ENCODE measurements at regions not wholly inside any gene's neighbourhood (a gene's known extent, or its start where the extent isn't known, plus 50 kb on each side); places are given as distances from the start of the nearest gene placed in this dataset.

GRCh38 chr16:51822471-51822870 lies 671.4 kb upstream of the SALL1 start:
- dilution Hi-C loops (cut with MboI; ENCODE audit: extremely low pct_ligation_motif_present, low sequenced_read_pairs) = no loop called here
- no peaks in the 10 kb centered on the region for H4K20me1 ChIP-seq (replicated peaks; ENCODE audit: control insufficient read depth, extremely low read depth, insufficient read depth, low read length)
- H2AFZ ChIP-seq (ENCODE audit: low read depth, low read length) = no peak overlapping the region
- H3K9me1 ChIP-seq (replicated peaks; ENCODE audit: control insufficient read depth, extremely low read depth, insufficient read depth, low read length) = no peaks in the 10 kb centered on the region
- BruUV-seq (replicated peaks) = no TSS peak
- intact Hi-C loops (cut with micrococcal nuclease) = no loop called here
- no peak overlapping the region for H3K27ac ChIP-seq (ENCODE audit: insufficient read depth, low read depth, low read length)
- TF ChIP-seq EZH2 (IDR thresholded peaks at IDR 0.05; ENCODE audit: borderline replicate concordance, low read depth, low read length, severe bottlenecking) = no peak
- no peaks in the 10 kb centered on the region for H3K27me3 ChIP-seq (ENCODE audit: control insufficient read depth in 2 of 2, insufficient read depth in 2 of 2, low read length in 2 of 2)
- H3K4me1 ChIP-seq (ENCODE audit: control insufficient read depth, extremely low read depth, insufficient read depth, low read length) = no peaks in the 10 kb centered on the region
- CTCF ChIA-PET = no interaction called here
- POLR2A ChIA-PET = no interaction called here
- no peak for DNase-seq (ENCODE audit: low read depth, low spot score)
- H3K79me2 ChIP-seq (ENCODE audit: control insufficient read depth, insufficient read depth, low read length) = no peaks in the 10 kb centered on the region
- FAIRE-seq = no peak
- H3K36me3 ChIP-seq (ENCODE audit: control insufficient read depth in 2 of 2, extremely low read depth in 1 of 2, insufficient read depth in 2 of 2, low read length in 2 of 2) = no peaks in the 10 kb centered on the region
- no peak overlapping the region for H3K9ac ChIP-seq (replicated peaks; ENCODE audit: extremely low read depth, insufficient read depth, low read length)
- no peak overlapping the region for H3K4me2 ChIP-seq (ENCODE audit: insufficient read depth, low read length)
- peaks cover 1% of the 10 kb centered on the region for H3K9me3 ChIP-seq (replicated peaks; ENCODE audit: control insufficient read depth, insufficient read depth, low read length)
- no peak overlapping the region for H3K4me3 ChIP-seq (replicated peaks in 1 of 3; ENCODE audit: insufficient read depth in 1 of 3, low read depth in 1 of 3, low read length in 3 of 3)

GRCh38 chr16:51821527-51821926 lies 670.5 kb upstream of the SALL1 start:
- BruUV-seq (replicated peaks) = no TSS peak
- no peaks in the 10 kb centered on the region for H3K4me1 ChIP-seq (ENCODE audit: control insufficient read depth, extremely low read depth, insufficient read depth, low read length)
- TF ChIP-seq EZH2 (IDR thresholded peaks at IDR 0.05; ENCODE audit: borderline replicate concordance, low read depth, low read length, severe bottlenecking) = no peak
- no peak for TF ChIP-seq MYC (IDR thresholded peaks at IDR 0.05; ENCODE audit: low read depth, low read length)
- TF ChIP-seq CTCF (IDR thresholded peaks at IDR 0.05; ENCODE audit: extremely low read depth in 1 of 2, insufficient read depth in 1 of 2, low read depth in 1 of 2, low read length in 2 of 2) = no peak
- TF ChIP-seq JUN (IDR thresholded peaks at IDR 0.05; ENCODE audit: borderline replicate concordance, insufficient read depth, insufficient read length, low read depth) = no peak
- no peak for TF ChIP-seq POLR2AphosphoS5 (IDR thresholded peaks at IDR 0.05; ENCODE audit: insufficient read depth, low read depth, low read length)
- no peak for TF ChIP-seq GATA2 (IDR thresholded peaks at IDR 0.05; ENCODE audit: insufficient read depth, insufficient read length, low read depth, low read length)
- no peak for TF ChIP-seq POLR2A (IDR thresholded peaks at IDR 0.05; ENCODE audit: low read depth, low read length)
- no peaks in the 10 kb centered on the region for H3K79me2 ChIP-seq (ENCODE audit: control insufficient read depth, insufficient read depth, low read length)
- H2AFZ ChIP-seq (ENCODE audit: low read depth, low read length) = no peak overlapping the region
- CTCF ChIA-PET = no interaction called here
- FAIRE-seq (no peak), DNase-seq (ENCODE audit: low read depth, low spot score) (no peak)
- H3K27me3 ChIP-seq (ENCODE audit: control insufficient read depth in 2 of 2, insufficient read depth in 2 of 2, low read length in 2 of 2) = no peaks in the 10 kb centered on the region
- H3K9me3 ChIP-seq (replicated peaks; ENCODE audit: control insufficient read depth, insufficient read depth, low read length) = peaks cover 1% of the 10 kb centered on the region
- no peak overlapping the region for H3K9ac ChIP-seq (replicated peaks; ENCODE audit: extremely low read depth, insufficient read depth, low read length)
- POLR2A ChIA-PET = no interaction called here
- dilution Hi-C loops (cut with MboI; ENCODE audit: extremely low pct_ligation_motif_present, low sequenced_read_pairs) (no loop called here), intact Hi-C loops (cut with micrococcal nuclease) (no loop called here)
- H3K27ac ChIP-seq (ENCODE audit: insufficient read depth, low read depth, low read length) = no peak overlapping the region
- H3K36me3 ChIP-seq (ENCODE audit: control insufficient read depth in 2 of 2, extremely low read depth in 1 of 2, insufficient read depth in 2 of 2, low read length in 2 of 2) = no peaks in the 10 kb centered on the region
- H3K4me2 ChIP-seq (ENCODE audit: insufficient read depth, low read length) = no peak overlapping the region
- no peaks in the 10 kb centered on the region for H3K9me1 ChIP-seq (replicated peaks; ENCODE audit: control insufficient read depth, extremely low read depth, insufficient read depth, low read length)
- H4K20me1 ChIP-seq (replicated peaks; ENCODE audit: control insufficient read depth, extremely low read depth, insufficient read depth, low read length) = no peaks in the 10 kb centered on the region
- no peak overlapping the region for H3K4me3 ChIP-seq (replicated peaks in 1 of 3; ENCODE audit: insufficient read depth in 1 of 3, low read depth in 1 of 3, low read length in 3 of 3)

Data from endothelial cell of umbilical vein (primary cell).